IMR-90 (cell line): ENCODE measurements at regions not wholly inside any gene's neighbourhood (a gene's known extent, or its start where the extent isn't known, plus 50 kb on each side); places are given as distances from the start of the nearest gene placed in this dataset.

Experiments used
- ATAC-seq: fragments of 200-7000 bp; cut with Tn5 transposase; 2 replicates; pipeline ENCODE4 v1.9.1; 2020; ENCODE audit warnings: low read depth, mild to moderate bottlenecking, moderate library complexity
- BruUV-seq: library from RNA; stranded (reverse); fragments of 400-500 nt; replicated peaks from 2 replicates; lab custom pipeline; 2021; lab: Mats Ljungman, UMichigan
- CTCF ChIA-PET: fragments of 300-600 bp; formaldehyde crosslinking; extraction: SDS; loops from one replicate; lab custom pipeline; 2021; ENCODE audit warnings: antibody characterized with exemption; lab: Yijun Ruan, JAX
- POLR2A ChIA-PET: fragments of 300-600 bp; sonication (Branson Sonifier 250); formaldehyde crosslinking; loops from one replicate; lab custom pipeline; 2022; ENCODE audit warnings: antibody characterized with exemption; ENCODE audit not compliant: unreplicated experiment; lab: Charles Lee
- DNase-seq: peaks from one replicate; pipeline ENCODE4 v3.0.0; 2013
- H2AFZ ChIP-seq: replicated peaks from 2 replicates; pipeline ENCODE3; 2013; ENCODE audit warnings: low read length, mild to moderate bottlenecking; ENCODE audit not compliant: poor library complexity
- H2AK5ac ChIP-seq: 2 replicates; pipeline ENCODE4 v1.6.1; 2013; ENCODE audit warnings: low read depth, low read length, inconsistent platforms
- H2AK9ac ChIP-seq: replicated peaks from 2 replicates; pipeline ENCODE3; 2013; ENCODE audit warnings: mild to moderate bottlenecking, low read depth, low read length, moderate library complexity; ENCODE audit not compliant: poor library complexity
- H2BK120ac ChIP-seq: 2 replicates; pipeline ENCODE4 v1.6.1; 2013; ENCODE audit warnings: low read depth, low read length, inconsistent platforms
- H2BK15ac ChIP-seq: 3 replicates; pipeline ENCODE4 v1.6.1; 2013; ENCODE audit warnings: low read depth, low read length, inconsistent platforms
- H2BK20ac ChIP-seq: 2 replicates; pipeline ENCODE4 v1.6.1; 2013; ENCODE audit warnings: low read depth, mild to moderate bottlenecking, inconsistent platforms, low read length, moderate library complexity
- H2BK5ac ChIP-seq: 2 replicates; pipeline ENCODE4 v1.6.1; 2013; ENCODE audit warnings: mild to moderate bottlenecking, low read depth, low read length, inconsistent platforms; ENCODE audit not compliant: poor library complexity, severe bottlenecking
- H3K14ac ChIP-seq: replicated peaks from 2 replicates; pipeline ENCODE4 v1.6.1; 2013; ENCODE audit warnings: low read depth, low read length, inconsistent platforms
- H3K18ac ChIP-seq: 2 replicates; pipeline ENCODE4 v1.6.1; 2013; ENCODE audit warnings: low read depth, low read length, control low read depth
- H3K23ac ChIP-seq: 2 replicates; pipeline ENCODE4 v1.6.1; 2013; ENCODE audit warnings: low read depth, low read length, inconsistent platforms
- H3K27ac ChIP-seq: 2 replicates; pipeline ENCODE4 v1.5.1; 2013; ENCODE audit warnings: mild to moderate bottlenecking, control low read depth, low read length; ENCODE audit not compliant: insufficient read depth
- H3K27me3 ChIP-seq: 2 replicates; pipeline ENCODE4 v1.6.1; 2013; ENCODE audit warnings: low read length; ENCODE audit not compliant: control insufficient read depth, insufficient read depth
- H3K36me3 ChIP-seq: 2 replicates; pipeline ENCODE4 v1.6.1; 2013; ENCODE audit warnings: low read length, mixed read lengths; ENCODE audit not compliant: control insufficient read depth, insufficient read depth
- H3K4ac ChIP-seq: 2 replicates; pipeline ENCODE4 v1.6.1; 2013; ENCODE audit warnings: low read depth, low read length, inconsistent platforms
- H3K4me1 ChIP-seq: 2 replicates; pipeline ENCODE4 v1.6.1; 2013; ENCODE audit warnings: low read length, mixed read lengths; ENCODE audit not compliant: control insufficient read depth, insufficient read depth
- H3K4me2 ChIP-seq: 2 replicates; pipeline ENCODE4 v1.6.1; 2013; ENCODE audit warnings: low read depth, mild to moderate bottlenecking, control low read depth, low read length, moderate library complexity
- H3K4me3 ChIP-seq: 2 replicates; pipeline ENCODE4 v1.5.1; 2013; ENCODE audit warnings: low read depth, mild to moderate bottlenecking, control low read depth, low read length, moderate library complexity; ENCODE audit not compliant: insufficient read depth
- H3K56ac ChIP-seq: 2 replicates; pipeline ENCODE4 v1.6.1; 2013; ENCODE audit warnings: low read length, inconsistent platforms; ENCODE audit not compliant: insufficient read depth; ENCODE audit errors: extremely low read depth
- H3K79me1 ChIP-seq, 2 experiments: 2 replicates each; pipeline ENCODE4 v1.6.1; 2013; ENCODE audit warnings: low read length in 2 of 2, inconsistent platforms in 1 of 2, low read depth in 1 of 2
- H3K9ac ChIP-seq: 2 replicates; pipeline ENCODE4 v1.6.1; 2013; ENCODE audit warnings: low read depth, low read length, control low read depth
- H3K9me1 ChIP-seq: 2 replicates; pipeline ENCODE4 v1.6.1; 2013; ENCODE audit warnings: low read length, inconsistent platforms; ENCODE audit not compliant: insufficient read depth
- H3K9me3 ChIP-seq: 2 replicates; pipeline ENCODE4 v1.6.1; 2013; ENCODE audit warnings: low read length; ENCODE audit not compliant: control insufficient read depth, insufficient read depth
- H4K20me1 ChIP-seq: 2 replicates; pipeline ENCODE4 v1.6.1; 2013; ENCODE audit warnings: low read length, inconsistent platforms; ENCODE audit not compliant: insufficient read depth
- H4K5ac ChIP-seq: 2 replicates; pipeline ENCODE4 v1.6.1; 2013; ENCODE audit warnings: mild to moderate bottlenecking, low read depth, low read length, control low read depth
- H4K8ac ChIP-seq, 2 experiments: 2 replicates each; pipeline ENCODE4 v1.6.1; 2013; ENCODE audit warnings: low read depth in 2 of 2, low read length in 2 of 2, control low read depth in 1 of 2, inconsistent platforms in 1 of 2
- H4K91ac ChIP-seq: 2 replicates; pipeline ENCODE4 v1.6.1; 2013; ENCODE audit warnings: low read depth, low read length, inconsistent platforms; ENCODE audit not compliant: insufficient read depth
- MXI1 ChIP-seq: IDR thresholded peaks from 2 replicates; pipeline ENCODE4 v1.6.1; 2012; ENCODE audit warnings: low read depth, mild to moderate bottlenecking, low read length, moderate library complexity, borderline replicate concordance
- RAD21 ChIP-seq: IDR thresholded peaks from 2 replicates; pipeline ENCODE4 v1.6.1; 2012; ENCODE audit warnings: low read length, improper control_type of control experiment
- RFX5 ChIP-seq: IDR thresholded peaks from 2 replicates; pipeline ENCODE4 v1.8.0; 2012; ENCODE audit warnings: low read depth, mild to moderate bottlenecking, low read length, moderate library complexity
- WGBS, 2 experiments: methylation state at CpG; one replicate each; pipeline versions ENCODE4 v1.1.5 to v1.1.7; 2013; ENCODE audit warnings: missing lambda C conversion rate in 2 of 2; ENCODE audit not compliant: insufficient read length in 1 of 2; ENCODE audit errors: extremely low coverage in 2 of 2; 5-methylcytosine and 5-hydroxymethylcytosine counted together
- dilution Hi-C: fragments of 300-500 bp; cut with HindIII; formaldehyde crosslinking; loops from one replicate; pipeline ENCODE4 v1.14.3; 2018; ENCODE audit warnings: low sequenced_read_pairs; ENCODE audit not compliant: unreplicated experiment
- in situ Hi-C: fragments of 300-500 bp; cut with MboI; formaldehyde crosslinking; loops from 3 replicates; pipeline ENCODE4 v1.14.3; 2019; ENCODE audit warnings: low sequenced_read_pairs, inconsistent platforms, mixed read lengths
- intact Hi-C: fragments of 100-400 bp; cut with micrococcal nuclease; formaldehyde crosslinking; loops from 2 replicates; pipeline ENCODE4 v1.10.0; 2022

- no peak overlapping the region for H3K23ac ChIP-seq
- ATAC-seq (no peak), DNase-seq (no peak)
- no CpG with 5 or more reads among the region's 3 CpGs for WGBS, 2 experiments
- no peak overlapping the region for H4K8ac ChIP-seq
- no peak overlapping the region for H2BK120ac ChIP-seq
- H3K14ac ChIP-seq, result no peak overlapping the region
- H3K56ac ChIP-seq, result no peak overlapping the region
- dilution Hi-C loops (no loop called here), in situ Hi-C loops (loop anchor here (10.0 kb wide), 1 partner anchor 216 kb away; no protein-coding TSS in a partner anchor), intact Hi-C loops (no loop called here)
- POLR2A ChIA-PET, result no interaction called here
- H3K9ac ChIP-seq, result no peak overlapping the region
- H3K4ac ChIP-seq, result no peak overlapping the region
- H3K4me2 ChIP-seq, result no peak overlapping the region
- no peak overlapping the region for H3K27ac ChIP-seq
- no peak overlapping the region for H2BK5ac ChIP-seq
- H4K5ac ChIP-seq, result no peak overlapping the region
- no peaks in the 10 kb centered on the region for H3K4me1 ChIP-seq
- no peak overlapping the region for H4K91ac ChIP-seq
- H3K79me1 ChIP-seq, result no peaks in the 10 kb centered on the region
- H2AK5ac ChIP-seq, result no peak overlapping the region
- no peaks in the 10 kb centered on the region for H3K9me1 ChIP-seq
- no peaks in the 10 kb centered on the region for H3K9me3 ChIP-seq
- H2AFZ ChIP-seq, result no peak overlapping the region
- no peak overlapping the region for H2BK15ac ChIP-seq
- peaks cover 4% of the 10 kb centered on the region for H3K27me3 ChIP-seq
- H3K18ac ChIP-seq, result no peak overlapping the region
- no peaks in the 10 kb centered on the region for H3K36me3 ChIP-seq
- CTCF ChIA-PET, result interaction anchor here (0.7 kb wide), 1 partner anchor 19 kb away, joined by 3 read pairs; no protein-coding TSS in a partner anchor
- H2BK20ac ChIP-seq, result no peak overlapping the region
- TF ChIP-seq RAD21 (no peak), MXI1 (no peak), RFX5 (no peak)
- BruUV-seq, result no TSS peak
- H3K4me3 ChIP-seq, result no peak overlapping the region
- H2AK9ac ChIP-seq, result no peak overlapping the region
- no peaks in the 10 kb centered on the region for H4K20me1 ChIP-seq
Measured at GRCh38 chr10:59460601-59461000, 98.3 kb upstream of the FAM13C start.
